ENCODE measurements at regions not wholly inside any gene's neighbourhood (a gene's known extent, or its start where the extent isn't known, plus 50 kb on each side); places are given as distances from the start of the nearest gene placed in this dataset.
A peak's percentile ranks its signal among the peaks of the same experiment; 100 is the strongest.

GRCh38 chr12:91566328-91567099 lies 383.9 kb upstream of the DCN start:
- no peak for DNase-seq

DNA sequence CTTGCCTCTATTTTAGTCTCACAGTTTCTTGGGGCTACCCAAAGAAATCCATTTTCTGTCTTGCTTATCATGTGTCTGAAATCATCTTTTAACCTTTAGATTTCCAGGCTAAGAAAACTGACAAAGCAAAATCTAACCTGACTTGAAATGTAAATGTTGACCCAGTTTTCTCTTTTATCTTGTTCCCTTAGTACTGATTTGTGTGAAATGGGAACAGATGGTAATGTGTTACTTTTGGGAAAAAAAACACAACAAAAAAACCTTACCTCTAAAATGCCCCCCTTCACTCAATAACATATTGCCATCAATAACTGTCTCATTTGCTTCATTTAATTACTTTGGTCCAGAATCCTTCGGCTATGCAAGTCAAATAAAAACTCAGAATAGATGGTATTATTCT lies 383.2 kb upstream of the DCN start:
- DNase-seq = no peak

GRCh38 chr12:91565246-91565645 lies 382.6 kb upstream of the DCN start:
- peak; percentile 53 for DNase-seq

DNA sequence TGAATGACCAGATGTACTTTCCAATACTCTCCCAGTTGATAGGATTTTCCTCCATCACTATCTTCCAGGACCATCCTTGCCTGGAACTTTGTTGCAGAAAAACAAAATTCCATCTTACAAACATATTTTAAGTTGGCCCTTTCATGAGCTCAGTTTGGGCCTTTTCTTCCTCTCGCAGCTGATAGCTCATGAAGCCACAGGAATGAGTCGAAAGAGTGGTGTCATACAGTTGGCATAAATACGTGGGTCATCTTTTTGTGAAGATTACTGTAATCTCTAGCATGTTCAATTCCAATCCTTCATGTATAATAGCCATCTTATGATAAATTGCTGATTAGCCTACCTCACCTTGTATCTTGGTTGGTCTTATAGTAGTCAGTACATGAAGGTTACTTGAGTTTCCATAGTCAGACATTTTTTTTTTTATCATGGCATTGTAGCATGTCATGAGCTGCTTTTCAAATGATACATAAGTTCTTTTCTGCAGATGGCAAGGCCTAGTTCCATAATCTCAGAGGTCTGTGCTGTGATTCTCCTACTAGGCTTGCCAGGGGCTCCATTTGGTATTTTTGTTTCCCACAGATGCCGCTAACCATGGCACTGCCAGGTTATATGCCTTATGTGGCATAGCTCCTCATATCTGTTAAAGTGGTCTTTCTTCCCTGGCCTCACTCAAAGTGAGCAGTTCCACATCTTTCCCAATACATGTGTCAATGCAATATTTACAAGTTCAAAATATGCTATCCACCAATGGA lies 380.6 kb upstream of the DCN start:
- no peak for DNase-seq

DNA sequence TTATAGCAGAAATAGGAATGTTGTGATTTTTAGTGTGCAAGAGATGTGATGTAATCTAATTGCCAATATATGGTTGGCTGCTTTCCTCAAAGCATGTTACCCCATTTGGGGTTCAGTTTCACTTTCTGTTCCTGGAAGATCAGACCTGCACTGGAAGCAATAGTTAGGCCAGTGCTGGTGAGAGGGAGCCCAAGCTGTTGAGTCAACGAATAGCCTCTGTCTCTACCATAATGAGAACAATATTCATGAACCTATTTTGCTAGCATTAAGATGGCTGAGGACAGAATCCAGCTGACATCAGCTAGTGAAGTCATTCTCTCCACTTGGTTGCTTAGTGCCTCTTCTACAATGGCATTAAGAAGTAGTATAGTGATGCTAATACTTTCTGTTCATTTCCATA lies 379.9 kb upstream of the DCN start:
- DNase-seq = no peak

- no peak for DNase-seq
Observed at GRCh38 chr12:91561958-91562325, 379.3 kb upstream of the DCN start.

- no peak for DNase-seq
Observed at GRCh38 chr12:91561301-91561957, 378.8 kb upstream of the DCN start.

GRCh38 chr12:91556909-91557308 lies 374.3 kb upstream of the DCN start:
- DNase-seq = no peak

- no peak for DNase-seq
Observed at GRCh38 chr12:91555436-91556415, 373.1 kb upstream of the DCN start.

DNA sequence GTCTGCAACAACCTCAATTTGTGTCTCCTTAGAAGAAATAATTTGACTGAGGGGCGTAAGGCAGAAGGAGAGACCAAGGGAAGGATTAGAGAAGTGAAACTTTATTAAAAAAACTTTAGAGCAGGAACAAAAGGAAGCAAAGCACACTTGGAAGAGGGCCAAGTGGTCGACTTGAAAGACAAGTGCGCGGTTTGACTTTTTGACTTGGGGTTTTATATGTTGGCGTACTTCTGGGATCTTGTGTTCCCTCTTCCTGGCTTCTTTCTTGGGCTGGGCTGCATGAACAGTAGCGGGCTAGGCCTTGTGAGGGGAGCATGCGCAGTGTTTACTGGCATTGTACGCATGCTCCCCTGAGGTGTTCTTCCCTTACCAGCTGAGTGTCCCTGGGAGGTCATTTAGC lies 369.3 kb upstream of the DCN start:
- DNase-seq = no peak

DNA sequence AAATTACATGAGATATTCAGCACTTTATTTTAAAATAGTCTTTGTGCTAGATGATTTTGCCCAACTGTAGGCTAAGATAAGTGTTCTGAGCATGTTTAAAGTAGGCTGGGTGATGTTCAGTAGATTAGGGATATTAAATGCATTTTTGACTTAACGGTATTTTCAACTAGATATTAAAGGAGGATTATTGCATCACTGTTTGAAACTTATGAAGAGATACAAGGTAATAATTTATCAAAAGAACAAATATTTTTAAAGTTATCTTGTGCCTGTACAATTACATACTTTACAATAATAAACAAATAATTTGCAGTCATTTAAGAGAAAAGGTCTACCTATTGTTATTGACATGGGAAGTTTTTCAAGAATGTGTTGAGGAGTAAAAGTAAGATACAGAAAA lies 368.6 kb upstream of the DCN start:
- DNase-seq = no peak

DNA sequence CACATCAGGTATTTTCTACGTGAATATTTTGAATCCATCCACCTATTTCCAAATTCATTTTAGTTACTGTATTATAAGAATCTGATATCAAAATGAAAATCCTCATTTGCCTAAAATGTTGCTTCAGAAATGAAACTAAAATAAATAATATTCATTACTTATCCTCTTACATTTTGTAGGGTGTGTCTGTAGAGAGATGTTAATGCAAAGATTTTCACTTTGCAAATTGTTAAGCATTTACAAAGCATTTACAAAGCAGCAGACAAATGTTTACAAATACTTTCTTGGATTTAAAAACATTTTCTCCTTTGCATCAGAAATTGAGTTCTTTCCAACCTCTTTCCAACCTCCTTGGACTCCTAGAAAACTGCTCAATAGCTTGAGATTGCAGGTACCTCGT lies 360.0 kb upstream of the DCN start:
- no peak for DNase-seq

GRCh38 chr12:91542067-91542466 lies 359.4 kb upstream of the DCN start:
- DNase-seq = no peak

GRCh38 chr12:91538418-91538817 lies 355.8 kb upstream of the DCN start:
- no peak for DNase-seq

- DNase-seq = no peak
Observed at GRCh38 chr12:91533366-91533765, 350.7 kb upstream of the DCN start.

DNA sequence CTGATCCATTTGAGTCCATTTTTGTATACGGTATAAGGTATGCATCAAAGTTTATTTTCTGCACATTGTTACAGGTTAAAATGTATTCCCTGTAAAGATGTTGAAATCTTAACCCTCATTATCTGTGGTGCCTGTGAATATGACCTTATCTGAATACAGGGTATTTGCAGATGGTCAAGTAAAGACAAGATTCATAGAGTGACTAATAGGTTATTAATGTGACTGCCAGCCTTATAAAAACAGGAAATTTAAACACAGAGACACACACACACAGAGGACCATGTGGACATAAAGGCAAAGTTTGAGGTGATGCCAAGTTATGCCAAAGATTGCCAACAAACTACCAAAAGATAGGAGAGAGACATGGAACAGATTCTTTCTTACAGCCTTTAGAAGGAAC lies 347.2 kb upstream of the DCN start:
- DNase-seq = no peak

GRCh38 chr12:91523831-91524230 lies 341.2 kb upstream of the DCN start:
- DNase-seq = no peak

- DNase-seq = no peak
Observed at GRCh38 chr12:91516695-91517047, 334.1 kb upstream of the DCN start.

DNA sequence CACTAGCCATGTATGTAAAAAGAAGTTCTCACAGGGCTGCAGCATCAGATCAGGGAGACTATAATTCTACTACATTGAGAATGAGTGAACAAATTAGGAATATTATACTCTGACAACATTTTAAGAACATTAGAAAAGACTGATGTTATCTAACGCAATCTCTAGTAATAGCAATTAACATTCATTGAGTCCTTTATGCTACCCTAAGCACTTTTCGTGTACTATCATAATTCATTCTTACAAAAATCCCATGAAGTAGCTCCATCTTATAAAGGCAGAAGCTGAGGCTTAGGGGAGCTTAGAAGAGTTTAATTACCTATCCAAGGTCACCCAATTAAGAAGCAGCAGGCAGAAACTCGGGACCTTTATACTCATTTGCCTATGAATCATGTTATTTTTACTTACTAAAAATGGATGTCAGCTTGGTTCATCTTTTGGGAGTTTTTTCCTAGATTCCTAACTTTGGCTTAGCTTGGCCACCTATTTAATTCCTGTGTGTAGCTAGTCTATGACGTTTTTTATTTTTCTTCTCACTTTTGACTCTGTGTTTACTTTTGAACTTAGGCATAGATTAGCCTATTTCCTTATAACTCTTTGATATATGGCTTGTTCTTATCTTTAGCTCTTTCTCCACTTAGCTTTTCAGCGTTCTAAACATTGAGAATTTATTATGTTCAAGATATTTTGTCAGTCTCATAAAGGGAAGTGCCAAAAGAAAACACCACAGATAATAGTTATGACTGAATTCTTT lies 333.5 kb upstream of the DCN start:
- no peak for DNase-seq

DNA sequence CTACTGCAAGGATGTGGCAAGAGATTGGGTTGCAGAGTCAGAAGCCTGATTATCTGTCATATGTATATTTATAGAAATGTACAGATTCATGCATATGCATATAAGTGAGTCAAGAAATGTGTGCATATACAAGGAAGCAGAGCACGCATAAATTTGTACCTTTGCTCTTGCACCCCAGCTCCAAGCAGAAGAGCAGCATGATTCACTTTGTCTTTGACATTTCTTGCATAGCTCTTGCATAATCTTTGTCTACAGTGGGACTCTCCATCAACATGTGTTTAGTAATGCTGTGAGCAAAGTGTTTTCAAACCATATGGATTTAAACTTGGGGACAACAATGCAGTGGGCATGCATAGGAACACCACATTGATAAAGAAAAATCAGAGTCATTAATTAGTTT lies 330.7 kb upstream of the DCN start:
- DNase-seq = no peak

DNA sequence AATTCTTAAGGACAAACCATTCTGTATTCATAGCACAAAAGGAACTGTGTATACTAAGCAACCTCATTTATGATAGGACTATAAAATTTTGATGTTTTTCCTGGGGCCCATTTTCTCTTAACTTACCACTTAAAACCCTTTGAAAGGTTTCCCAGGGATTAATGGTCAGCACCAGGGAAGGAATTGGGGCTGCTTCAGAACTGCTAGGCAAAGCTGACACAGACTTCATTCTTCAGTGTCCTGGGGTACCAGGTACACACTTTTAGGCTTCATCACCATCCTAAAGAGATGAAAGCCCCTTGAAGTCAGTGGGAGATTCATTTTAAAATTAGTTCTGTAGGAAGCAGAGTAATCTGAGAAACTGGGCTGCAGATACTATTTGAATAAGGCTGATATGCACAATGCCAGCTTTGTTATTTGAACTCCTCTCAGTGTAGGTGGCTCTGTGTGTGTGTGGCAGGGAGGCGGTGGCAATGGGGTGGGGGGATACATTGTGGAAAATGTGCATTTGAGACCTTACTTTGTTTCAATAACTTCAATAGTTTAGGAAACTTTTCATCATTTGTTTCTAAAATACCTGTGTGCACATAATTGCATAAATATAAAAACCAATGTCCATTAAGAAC lies 329.3 kb upstream of the DCN start:
- no peak for DNase-seq

GRCh38 chr12:91507754-91508153 lies 325.1 kb upstream of the DCN start:
- DNase-seq = no peak
